NCI-H1417 (cell line): ENCODE measurements at regions not wholly inside any gene's neighbourhood (a gene's known extent, or its start where the extent isn't known, plus 50 kb on each side); places are given as distances from the start of the nearest gene placed in this dataset.
"Not testable (repeated sequence)": the region's sequence is repeated elsewhere in the genome, so short reads cannot be mapped to it uniquely, and the experiment has no call there.

Experiments
- DNase-seq, 3 experiments: peaks; one replicate each; lab custom pipeline; 2025; lab: John Stamatoyannopoulos, UW

DNA sequence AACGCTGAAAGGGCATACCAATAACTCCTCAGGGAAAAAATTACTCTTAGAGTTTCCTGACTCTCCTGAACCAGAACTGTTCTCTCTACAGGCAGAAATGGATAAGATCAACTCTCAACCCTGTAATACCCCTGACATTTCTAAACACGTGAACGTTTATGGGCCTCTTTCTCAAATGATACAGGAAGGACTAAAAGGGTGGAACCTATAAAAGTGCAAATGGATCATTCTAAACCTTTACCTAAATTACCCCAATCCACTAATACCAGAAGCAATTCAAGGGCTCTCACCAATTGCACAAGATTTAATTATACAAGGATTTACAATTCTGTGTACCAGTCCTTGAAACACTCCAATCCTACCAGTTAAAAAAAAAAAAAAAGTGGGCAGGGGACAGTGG, 98.0 kb upstream of the FAM174B start:
- no peak for DNase-seq

DNA sequence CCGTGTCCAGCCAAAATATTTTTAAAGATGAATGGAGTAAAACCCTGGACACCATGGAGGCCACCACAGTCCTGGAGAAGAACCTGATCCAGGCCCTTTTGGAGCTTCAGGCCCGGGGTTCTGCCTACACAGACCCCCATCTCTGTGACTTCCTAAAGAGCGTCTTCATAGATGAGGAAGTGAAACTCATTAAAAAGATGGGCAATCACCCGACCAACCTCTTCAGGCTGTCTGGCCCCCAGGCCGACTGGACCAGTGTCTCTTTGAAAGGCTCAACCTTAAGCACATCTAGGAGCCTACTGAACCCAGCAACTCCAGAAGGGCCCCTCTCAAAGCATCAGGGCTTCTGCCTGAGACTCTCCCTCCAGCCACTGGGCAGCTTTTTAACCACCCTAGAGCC, 107.9 kb upstream of the FAM174B start:
- no peak for DNase-seq

GRCh38 chr15:92768131-92768530, 112.6 kb upstream of the FAM174B start:
- DNase-seq: not testable (repeated sequence)

DNA sequence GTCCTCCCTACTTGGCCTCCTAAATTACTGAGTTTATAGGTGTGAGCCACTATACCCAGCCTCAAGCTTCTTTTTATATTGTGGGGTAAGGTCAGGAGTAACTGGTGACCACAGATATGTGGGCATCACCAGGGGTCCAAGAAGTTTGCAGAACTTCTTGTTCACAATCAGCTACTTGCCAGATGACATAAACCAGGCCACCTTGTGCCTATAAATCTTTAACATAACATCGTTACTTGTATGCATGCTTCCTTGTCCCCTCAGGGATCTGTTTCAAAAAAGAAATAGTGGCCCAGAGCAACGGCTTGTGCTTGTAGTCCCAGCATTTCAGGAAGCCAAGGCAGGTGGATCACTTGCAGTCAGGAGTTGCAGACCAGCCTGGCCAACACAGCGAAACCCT, 115.1 kb upstream of the FAM174B start:
- no peak for DNase-seq

GRCh38 chr15:92772061-92772460, 116.5 kb upstream of the FAM174B start:
- DNase-seq: no peak

DNA sequence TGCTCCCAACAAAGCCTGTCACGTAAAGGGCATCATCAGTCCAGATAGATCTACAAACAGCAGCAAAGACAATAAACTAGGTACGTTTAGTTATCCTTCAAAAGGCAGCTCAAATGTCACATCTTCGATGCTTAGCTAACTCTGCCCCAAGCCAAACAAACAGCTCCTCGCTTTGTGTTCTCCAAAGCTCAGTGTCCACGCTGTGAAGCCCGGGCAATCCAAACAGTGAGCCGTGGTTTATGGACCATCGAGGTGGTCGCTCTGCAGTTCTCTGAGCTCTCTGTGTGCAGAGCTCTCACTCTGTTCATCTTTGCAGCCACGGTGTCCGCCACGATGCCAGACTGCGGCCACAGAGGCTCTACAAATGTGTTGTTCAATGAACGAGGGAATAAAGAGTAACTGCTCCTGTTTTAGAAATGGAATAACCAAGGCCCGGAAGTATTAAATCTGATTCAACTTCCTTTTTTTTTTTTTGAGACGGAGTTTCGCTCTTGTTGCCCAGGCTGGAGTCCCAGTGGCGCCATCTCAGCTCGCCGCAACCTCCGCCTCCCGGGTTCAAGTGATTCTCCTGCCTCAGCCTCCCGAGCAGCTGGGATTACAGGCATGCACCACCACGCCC, 117.2 kb upstream of the FAM174B start:
- DNase-seq: no peak

DNA sequence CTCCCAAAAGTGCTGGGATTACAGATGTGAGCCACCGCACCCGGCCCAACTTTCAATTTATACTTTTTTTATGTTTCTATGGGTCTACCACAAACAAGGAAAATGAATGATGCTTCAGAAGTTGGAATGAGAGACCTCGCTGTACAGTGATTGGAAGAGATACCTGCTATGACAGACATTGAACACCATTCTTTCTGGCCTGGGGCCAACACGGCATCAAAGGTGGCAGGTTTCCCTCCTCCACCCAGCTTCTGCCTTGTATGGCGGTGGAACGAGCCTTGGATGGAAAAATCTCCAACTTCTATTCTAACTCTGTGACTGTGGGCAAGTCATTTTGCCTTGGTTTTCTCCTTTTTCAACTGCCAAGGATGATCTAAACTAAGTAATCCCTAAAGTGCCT, 117.8 kb upstream of the FAM174B start:
- DNase-seq: no peak

DNA sequence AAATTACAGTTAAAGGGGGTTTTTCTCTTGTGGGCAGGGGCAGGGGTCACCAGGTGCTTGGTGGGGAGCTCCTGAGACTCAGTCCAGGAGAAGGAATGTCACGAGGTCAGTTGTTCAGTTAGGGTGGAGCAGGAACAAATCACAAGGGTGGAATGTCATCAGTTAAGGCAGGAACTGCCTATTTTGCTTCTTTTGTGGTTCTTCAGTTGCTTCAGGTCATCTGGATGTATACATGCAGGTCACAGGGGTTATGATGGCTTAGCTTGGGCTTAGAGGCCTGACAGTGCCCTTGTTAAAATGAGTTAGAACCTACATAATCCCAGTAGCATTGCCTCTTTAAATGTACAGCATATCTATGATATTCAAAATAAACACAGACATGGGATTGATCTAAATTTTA, 120.2 kb upstream of the CHD2 start:
- no peak for DNase-seq

- peak; percentile 85 to 99 (median 91) for DNase-seq
Measured at GRCh38 chr15:92780843-92781242, 119.3 kb upstream of the CHD2 start.

GRCh38 chr15:92781925-92782453, 118.1 kb upstream of the CHD2 start:
- no peak for DNase-seq

DNA sequence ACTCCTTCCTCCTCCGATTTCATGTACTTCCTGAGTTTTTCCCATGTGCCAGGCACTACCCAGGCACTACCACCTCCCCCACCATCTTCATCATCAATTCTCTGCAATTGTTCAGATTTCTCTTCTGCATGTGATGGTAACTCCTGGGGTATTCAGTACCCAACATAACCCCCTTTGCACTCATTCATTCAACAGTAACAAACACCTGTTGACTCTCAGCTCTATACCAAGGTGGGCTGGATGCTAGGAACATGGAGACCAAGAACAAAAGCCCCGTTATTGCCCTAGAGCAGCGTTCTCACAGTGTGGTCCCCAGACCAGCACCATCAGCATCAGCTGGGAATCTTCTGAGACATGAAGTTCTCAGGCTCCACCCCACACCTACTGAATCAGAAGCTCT, 113.0 kb upstream of the CHD2 start:
- no peak for DNase-seq

GRCh38 chr15:92788196-92788595, 111.9 kb upstream of the CHD2 start:
- DNase-seq: no peak

- DNase-seq: not testable (repeated sequence)
Measured at GRCh38 chr15:92788793-92789192, 111.3 kb upstream of the CHD2 start.

- DNase-seq: no peak
Measured at GRCh38 chr15:92796161-92796611, 103.9 kb upstream of the CHD2 start.

GRCh38 chr15:92797168-92798052, 102.7 kb upstream of the CHD2 start:
- peak; percentile 62 to 94 (median 91) for DNase-seq

- DNase-seq: no peak
Measured at GRCh38 chr15:92800013-92800412, 100.1 kb upstream of the CHD2 start.

- DNase-seq: not testable (repeated sequence)
Measured at GRCh38 chr15:92800416-92801055, 99.6 kb upstream of the CHD2 start.

DNA sequence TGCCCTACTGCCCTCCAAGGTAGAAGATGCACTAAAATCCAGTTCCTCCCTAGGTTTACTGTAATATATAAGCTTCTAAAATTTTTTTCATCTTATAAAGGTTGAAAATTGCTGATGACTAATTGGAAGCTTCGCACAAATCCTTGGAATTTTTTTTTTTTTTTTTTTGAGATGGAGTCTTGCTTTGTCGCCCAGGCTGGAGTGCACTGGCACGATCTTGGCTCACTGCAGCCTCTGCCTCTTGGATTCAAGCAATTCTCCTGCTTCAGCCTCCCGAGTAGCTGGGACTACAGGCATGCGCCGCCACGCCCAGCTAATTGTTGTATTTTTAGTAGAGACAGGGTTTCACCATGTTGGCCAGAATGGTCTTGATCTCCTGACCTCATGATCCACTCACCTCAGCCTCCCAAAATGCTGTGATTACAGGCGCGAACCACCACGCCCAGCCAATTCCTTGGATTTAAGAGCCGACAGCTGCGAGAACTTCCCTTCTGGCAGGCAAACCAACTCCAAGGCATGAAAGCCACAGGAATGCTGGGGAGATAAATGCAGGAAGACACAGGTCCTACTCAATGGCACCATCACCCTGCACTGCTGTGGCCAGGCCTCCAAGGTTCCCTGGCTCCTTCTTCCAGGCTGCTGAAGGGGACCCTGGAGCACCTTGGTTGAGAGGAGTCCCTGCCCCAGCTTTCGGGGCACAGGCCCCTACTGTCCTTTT, 98.9 kb upstream of the CHD2 start:
- not testable (repeated sequence) for DNase-seq

DNA sequence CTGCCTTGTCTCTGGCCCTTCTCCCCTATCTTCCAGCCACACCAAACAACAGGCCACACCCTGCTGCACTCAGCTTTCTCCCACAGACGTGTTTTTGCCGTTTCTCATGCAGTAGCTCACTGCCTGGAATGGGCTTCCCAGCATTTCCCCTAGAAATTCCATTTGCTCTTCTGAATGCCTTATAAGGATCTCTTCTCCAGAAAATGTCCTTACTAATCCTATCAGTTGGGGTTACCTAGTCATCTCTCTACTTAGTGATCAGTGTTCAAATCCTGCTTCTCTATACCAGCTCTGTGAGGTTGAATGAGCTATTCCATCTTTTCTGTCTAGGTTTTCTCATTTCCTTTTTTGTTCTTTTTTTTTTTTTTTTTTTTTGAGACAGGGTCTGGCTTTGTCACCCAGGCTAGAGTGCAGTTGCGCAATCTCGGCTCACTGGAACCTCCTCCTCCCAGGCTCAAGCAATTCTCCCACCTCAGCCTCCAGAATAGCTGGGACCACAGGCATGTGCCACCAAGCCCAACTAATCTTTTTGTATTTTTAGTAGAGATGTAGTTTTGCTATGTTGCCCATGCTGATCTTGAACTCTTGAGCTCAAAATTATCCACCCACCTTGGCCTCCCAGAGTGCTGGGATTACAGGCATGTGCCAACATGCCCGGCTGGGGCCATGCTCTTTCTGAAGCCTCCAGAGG, 98.2 kb upstream of the CHD2 start:
- DNase-seq: no peak

GRCh38 chr15:92803536-92803851, 96.6 kb upstream of the CHD2 start:
- no peak for DNase-seq

DNA sequence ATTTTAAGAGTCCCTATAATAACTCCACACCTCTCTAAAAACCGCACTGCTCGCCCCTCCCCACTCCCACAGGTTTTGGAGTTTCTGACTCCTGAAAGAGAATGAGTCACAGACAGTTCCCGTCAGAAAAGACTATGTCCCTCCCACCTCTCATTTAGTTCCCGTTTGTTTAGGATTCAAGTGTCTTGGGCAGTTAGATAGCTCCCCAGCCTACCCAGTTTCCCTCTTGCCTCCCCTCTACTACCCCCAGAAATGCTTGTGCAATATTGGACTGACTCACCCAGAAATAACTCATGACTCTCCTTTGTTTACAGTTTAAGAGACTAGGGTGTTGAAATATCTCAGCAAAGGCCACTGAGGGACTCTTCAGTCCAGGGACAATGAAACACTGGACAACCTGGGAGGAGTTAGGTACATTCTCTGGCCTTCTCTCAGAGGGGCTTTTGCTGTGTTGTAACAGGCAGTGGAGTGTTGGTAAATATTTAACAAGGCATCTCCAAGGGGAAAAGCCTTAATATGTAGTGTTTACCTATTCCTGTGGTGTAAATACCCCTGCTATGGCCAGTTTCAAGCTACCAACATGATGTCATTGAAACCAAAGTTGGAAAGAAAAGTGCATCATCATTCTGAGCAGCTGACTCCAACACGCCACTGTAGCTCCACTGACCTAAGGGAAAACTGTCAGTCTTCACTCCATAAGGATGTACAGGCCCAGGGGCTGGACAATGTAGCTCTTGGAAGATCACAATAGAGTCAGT, 96.1 kb upstream of the CHD2 start:
- peak in 2 of 3 experiments; percentile 35 to 58 for DNase-seq
